Parathyroid adenoma (tissue), 2 donors: ENCODE measurements at regions not wholly inside any gene's neighbourhood (a gene's known extent, or its start where the extent isn't known, plus 50 kb on each side); places are given as distances from the start of the nearest gene placed in this dataset.

ENCODE experiments used
- H2AFZ ChIP-seq: fragments of 300-600 bp; sonication (generic); one replicate; pipeline ENCODE4 v1.7.0; 2017; ENCODE audit warnings: antibody characterized with exemption, mild to moderate bottlenecking
- H3K27ac ChIP-seq: fragments of 300-600 bp; sonication (generic); one replicate; pipeline ENCODE4 v1.7.0; 2017
- H3K27me3 ChIP-seq: fragments of 300-600 bp; sonication (generic); one replicate; pipeline ENCODE4 v1.7.0; 2017; ENCODE audit warnings: low read length; ENCODE audit not compliant: control insufficient read depth, insufficient read depth
- H3K36me3 ChIP-seq: fragments of 300-600 bp; sonication (generic); one replicate; pipeline ENCODE4 v1.7.0; 2017; ENCODE audit warnings: low read length; ENCODE audit not compliant: control insufficient read depth, insufficient read depth
- H3K4me1 ChIP-seq: fragments of 300-600 bp; sonication (generic); one replicate; pipeline ENCODE4 v1.7.0; 2017; ENCODE audit warnings: control low read depth
- H3K4me2 ChIP-seq: fragments of 300-600 bp; sonication (generic); one replicate; pipeline ENCODE4 v1.7.0; 2017; ENCODE audit warnings: low read length
- H3K4me3 ChIP-seq: fragments of 300-600 bp; sonication (generic); one replicate; pipeline ENCODE4 v1.7.0; 2017; ENCODE audit warnings: low read depth, low read length
- H3K79me2 ChIP-seq: fragments of 300-600 bp; sonication (generic); one replicate; pipeline ENCODE4 v1.7.0; 2017; ENCODE audit warnings: control low read depth
- H3K9ac ChIP-seq: fragments of 300-600 bp; sonication (generic); one replicate; pipeline ENCODE4 v1.7.0; 2017; ENCODE audit warnings: mild to moderate bottlenecking
- H3K9me3 ChIP-seq: fragments of 300-600 bp; sonication (generic); one replicate; pipeline ENCODE4 v1.7.0; 2017; ENCODE audit warnings: low read length; ENCODE audit not compliant: control insufficient read depth
- CTCF ChIP-seq: fragments of 300-600 bp; sonication (generic); IDR thresholded peaks from one replicate; pipeline ENCODE4 v1.7.0; 2017; ENCODE audit warnings: antibody characterized with exemption, mild to moderate bottlenecking
- donor health status: primary hyperparathyroidism.

- Histone ChIP-seq H3K27me3 (no peaks in the 10 kb centered on the region), H3K4me2 (no peak overlapping the region), H2AFZ (no peak overlapping the region), H3K9ac (no peak overlapping the region), H3K4me3 (no peak overlapping the region), H3K4me1 (no peaks in the 10 kb centered on the region), H3K36me3 (no peaks in the 10 kb centered on the region), H3K79me2 (peaks cover 24% of the 10 kb centered on the region), H3K27ac (no peak overlapping the region), H3K9me3 (no peaks in the 10 kb centered on the region)
- peak; percentile 29 for TF ChIP-seq CTCF
These were observed 163.3 kb downstream of the CRYBB2 start for GRCh38 chr22:25382762-25383161.

- no peaks in the 10 kb centered on the region for H3K9me3 ChIP-seq
- TF ChIP-seq CTCF, result no peak
- no peaks in the 10 kb centered on the region for H3K36me3 ChIP-seq
- no peak overlapping the region for H3K9ac ChIP-seq
- no peak overlapping the region for H3K4me2 ChIP-seq
- H3K27me3 ChIP-seq, result no peaks in the 10 kb centered on the region
- no peak overlapping the region for H2AFZ ChIP-seq
- no peaks in the 10 kb centered on the region for H3K4me1 ChIP-seq
- no peak overlapping the region for H3K27ac ChIP-seq
- H3K79me2 ChIP-seq, result peaks cover 26% of the 10 kb centered on the region
- no peak overlapping the region for H3K4me3 ChIP-seq
These were observed 163.9 kb downstream of the CRYBB2 start for GRCh38 chr22:25383278-25383820.

GRCh38 chr22:25383892-25384291 is 164.5 kb downstream of the CRYBB2 start:
- no peak overlapping the region for H3K4me3 ChIP-seq
- peaks cover 30% of the 10 kb centered on the region for H3K79me2 ChIP-seq

GRCh38 chr22:25386538-25386884 is 167.1 kb downstream of the CRYBB2 start:
- H3K27ac ChIP-seq, result no peak overlapping the region
- no peak overlapping the region for H3K4me3 ChIP-seq
- peaks cover 40% of the 10 kb centered on the region for H3K79me2 ChIP-seq
- H3K4me2 ChIP-seq, result no peak overlapping the region
- H3K36me3 ChIP-seq, result no peaks in the 10 kb centered on the region
- H3K4me1 ChIP-seq, result no peaks in the 10 kb centered on the region
- no peak for TF ChIP-seq CTCF
- no peak overlapping the region for H3K9ac ChIP-seq
- no peak overlapping the region for H2AFZ ChIP-seq
- no peaks in the 10 kb centered on the region for H3K9me3 ChIP-seq
- H3K27me3 ChIP-seq, result no peaks in the 10 kb centered on the region

More at GRCh38 chr22:25383892-25384291, 164.5 kb downstream of the CRYBB2 start:
- no peaks in the 10 kb centered on the region for H3K27me3 ChIP-seq
- H3K4me2 ChIP-seq, result no peak overlapping the region
- no peaks in the 10 kb centered on the region for H3K4me1 ChIP-seq
- no peak overlapping the region for H2AFZ ChIP-seq
- H3K9me3 ChIP-seq, result no peaks in the 10 kb centered on the region
- no peak overlapping the region for H3K27ac ChIP-seq
- no peaks in the 10 kb centered on the region for H3K36me3 ChIP-seq
- H3K9ac ChIP-seq, result no peak overlapping the region
- no peak for TF ChIP-seq CTCF

- no peak for TF ChIP-seq CTCF
- H3K36me3 ChIP-seq, result no peaks in the 10 kb centered on the region
- no peaks in the 10 kb centered on the region for H3K27me3 ChIP-seq
- no peak overlapping the region for H2AFZ ChIP-seq
- H3K4me2 ChIP-seq, result no peak overlapping the region
- no peaks in the 10 kb centered on the region for H3K4me1 ChIP-seq
- no peaks in the 10 kb centered on the region for H3K9me3 ChIP-seq
- H3K79me2 ChIP-seq, result peaks cover 54% of the 10 kb centered on the region
- no peak overlapping the region for H3K4me3 ChIP-seq
- H3K9ac ChIP-seq, result no peak overlapping the region
- no peak overlapping the region for H3K27ac ChIP-seq
These were observed 169.0 kb downstream of the CRYBB2 start for GRCh38 chr22:25388415-25388814.
